Brain microvascular endothelial cell (primary cell): ENCODE measurements at regions not wholly inside any gene's neighbourhood (a gene's known extent, or its start where the extent isn't known, plus 50 kb on each side); places are given as distances from the start of the nearest gene placed in this dataset.

Source experiments
- DNase-seq: peaks from one replicate; pipeline ENCODE4 v3.0.0-alpha.2; 2020
- H3K27ac ChIP-seq: fragments of 250-450 bp; sonication (Bioruptor Pico); 2 replicates; pipeline ENCODE4 v1.5.1; 2020; ENCODE audit warnings: mild to moderate bottlenecking, moderate library complexity
- H3K27me3 ChIP-seq: fragments of 250-450 bp; sonication (Bioruptor Pico); replicated peaks from 2 replicates; pipeline ENCODE4 v1.5.1; 2020; ENCODE audit warnings: mild to moderate bottlenecking
- H3K36me3 ChIP-seq: fragments of 250-450 bp; sonication (Bioruptor Pico); replicated peaks from 2 replicates; pipeline ENCODE4 v1.5.1; 2020; ENCODE audit warnings: mild to moderate bottlenecking
- H3K4me3 ChIP-seq: 2 replicates; pipeline ENCODE4 v1.5.1; 2011; ENCODE audit warnings: low read depth, mild to moderate bottlenecking, control low read depth, low read length, moderate library complexity
- in situ Hi-C: cut with HindIII; loops from 2 replicates; pipeline ENCODE4 v1.10.0; 2017; ENCODE audit warnings: low sequenced_read_pairs, low pct_ligation_motif_present
- TF ChIP-seq, protein P1 (sequence below): IDR thresholded peaks from 2 replicates; pipeline ENCODE4 v1.5.1; 2011; ENCODE audit warnings: low read depth, mild to moderate bottlenecking, moderate library complexity, low read length, control low read depth, inconsistent platforms; ENCODE audit errors: missing control alignments

DNA sequence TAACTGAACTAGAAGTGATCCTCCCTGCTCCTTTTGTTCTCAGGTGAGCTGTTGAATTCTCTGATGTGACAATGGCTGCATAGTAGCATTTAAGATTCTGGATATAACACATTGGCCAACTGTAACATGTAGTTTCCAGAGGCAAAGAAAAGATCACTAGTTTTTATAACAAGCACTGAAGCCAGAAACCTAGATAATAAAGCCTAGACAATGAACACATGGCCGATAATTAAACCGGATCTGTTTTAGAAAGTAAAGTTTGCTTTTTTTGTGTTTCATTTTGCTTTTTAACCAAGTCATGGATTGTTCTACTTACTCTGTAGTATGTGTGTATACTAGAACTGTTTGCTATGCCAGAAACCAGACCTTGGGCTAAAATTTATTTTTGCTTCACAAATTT lies 225.5 kb upstream of the KLHL1 start:
- TF ChIP-seq, protein P1, sequence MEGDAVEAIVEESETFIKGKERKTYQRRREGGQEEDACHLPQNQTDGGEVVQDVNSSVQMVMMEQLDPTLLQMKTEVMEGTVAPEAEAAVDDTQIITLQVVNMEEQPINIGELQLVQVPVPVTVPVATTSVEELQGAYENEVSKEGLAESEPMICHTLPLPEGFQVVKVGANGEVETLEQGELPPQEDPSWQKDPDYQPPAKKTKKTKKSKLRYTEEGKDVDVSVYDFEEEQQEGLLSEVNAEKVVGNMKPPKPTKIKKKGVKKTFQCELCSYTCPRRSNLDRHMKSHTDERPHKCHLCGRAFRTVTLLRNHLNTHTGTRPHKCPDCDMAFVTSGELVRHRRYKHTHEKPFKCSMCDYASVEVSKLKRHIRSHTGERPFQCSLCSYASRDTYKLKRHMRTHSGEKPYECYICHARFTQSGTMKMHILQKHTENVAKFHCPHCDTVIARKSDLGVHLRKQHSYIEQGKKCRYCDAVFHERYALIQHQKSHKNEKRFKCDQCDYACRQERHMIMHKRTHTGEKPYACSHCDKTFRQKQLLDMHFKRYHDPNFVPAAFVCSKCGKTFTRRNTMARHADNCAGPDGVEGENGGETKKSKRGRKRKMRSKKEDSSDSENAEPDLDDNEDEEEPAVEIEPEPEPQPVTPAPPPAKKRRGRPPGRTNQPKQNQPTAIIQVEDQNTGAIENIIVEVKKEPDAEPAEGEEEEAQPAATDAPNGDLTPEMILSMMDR, result no peak
- Histone ChIP-seq H3K4me3 (no peak overlapping the region), H3K27ac (no peak overlapping the region), H3K36me3 (no peaks in the 10 kb centered on the region), H3K27me3 (no peaks in the 10 kb centered on the region)
- in situ Hi-C loops, result no loop called here
- DNase-seq, result no peak

- H3K27me3 ChIP-seq, result no peaks in the 10 kb centered on the region
- no peaks in the 10 kb centered on the region for H3K36me3 ChIP-seq
- in situ Hi-C loops, result no loop called here
- no peak overlapping the region for H3K4me3 ChIP-seq
- H3K27ac ChIP-seq, result no peak overlapping the region
- no peak for DNase-seq
- TF ChIP-seq, protein P1, result no peak
Observed at GRCh38 chr13:70330697-70331361, 222.6 kb upstream of the KLHL1 start.

DNA sequence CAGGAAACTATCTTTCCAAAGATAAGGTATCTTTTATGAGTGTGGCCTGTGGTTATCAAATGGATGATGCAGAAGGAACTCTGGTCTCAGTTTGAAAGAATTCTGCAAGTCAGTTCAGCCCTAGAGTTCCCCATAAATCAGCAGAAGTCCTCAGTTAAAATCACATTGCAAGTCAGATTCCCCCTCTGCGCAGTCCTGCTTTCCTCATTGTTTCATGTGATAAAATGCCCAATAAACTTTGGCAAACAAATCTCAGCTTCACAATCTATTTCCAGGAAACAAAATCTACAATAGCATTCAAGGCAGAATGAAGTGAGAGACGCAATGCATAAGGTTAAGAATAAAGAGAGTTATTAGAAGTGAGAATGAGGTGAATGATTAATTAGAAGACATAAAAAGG lies 216.3 kb upstream of the KLHL1 start:
- TF ChIP-seq, protein P1, result no peak
- no peak overlapping the region for H3K4me3 ChIP-seq
- H3K27ac ChIP-seq, result no peak overlapping the region
- no peak for DNase-seq
- no peaks in the 10 kb centered on the region for H3K27me3 ChIP-seq
- in situ Hi-C loops, result no loop called here
- H3K36me3 ChIP-seq, result no peaks in the 10 kb centered on the region

DNA sequence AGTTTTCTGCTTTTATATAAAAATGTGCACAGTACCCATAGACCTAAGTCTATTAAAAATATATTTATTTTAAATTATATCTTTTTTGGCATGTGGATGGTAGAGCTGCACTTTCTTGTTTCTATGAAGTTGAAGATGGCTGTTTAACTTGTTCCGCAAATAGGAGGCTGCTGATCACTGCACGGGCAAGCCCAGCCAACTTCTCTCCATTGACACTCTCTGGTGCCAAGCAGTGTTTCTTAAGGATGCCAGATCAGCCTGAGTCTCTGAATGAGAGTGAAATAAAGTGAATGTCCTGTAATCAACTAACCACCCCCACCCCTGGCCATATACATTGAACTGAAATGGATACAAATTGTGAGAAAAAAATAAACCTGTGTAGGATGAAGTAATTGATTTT lies 202.9 kb upstream of the KLHL1 start:
- no peak overlapping the region for H3K27ac ChIP-seq
- in situ Hi-C loops, result no loop called here
- TF ChIP-seq, protein P1, result no peak
- no peaks in the 10 kb centered on the region for H3K36me3 ChIP-seq
- no peaks in the 10 kb centered on the region for H3K27me3 ChIP-seq
- DNase-seq, result no peak
- H3K4me3 ChIP-seq, result no peak overlapping the region

- TF ChIP-seq, protein P1, result peak; percentile 66
- Histone ChIP-seq H3K27me3 (no peaks in the 10 kb centered on the region), H3K36me3 (no peaks in the 10 kb centered on the region), H3K4me3 (no peak overlapping the region), H3K27ac (no peak overlapping the region)
- DNase-seq, result peak; percentile 63
- in situ Hi-C loops, result no loop called here
Observed at GRCh38 chr13:70310396-70311119, 202.3 kb upstream of the KLHL1 start.

DNA sequence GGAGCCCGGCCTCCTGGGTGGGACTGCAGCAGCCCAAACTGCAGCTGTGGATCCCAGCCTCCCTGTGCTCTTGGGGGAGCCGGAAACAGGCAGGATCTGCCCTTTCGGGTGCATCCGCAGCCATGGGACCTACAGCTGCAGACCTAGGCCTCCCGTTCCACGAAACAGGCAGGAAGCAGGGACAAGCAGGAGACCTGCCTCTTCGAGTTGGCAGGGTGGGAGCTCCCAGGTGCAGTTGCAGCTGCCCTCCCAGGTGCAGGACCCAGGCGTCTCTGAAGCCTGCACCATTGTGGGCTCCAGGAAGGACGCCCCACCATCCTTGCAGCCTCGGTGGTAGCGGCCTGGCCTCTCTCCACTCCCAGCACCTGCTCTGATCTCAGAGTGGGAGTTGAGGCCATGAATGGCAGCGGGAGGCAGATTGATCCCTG lies 189.0 kb upstream of the KLHL1 start:
- H3K27ac ChIP-seq, result no peak overlapping the region
- TF ChIP-seq, protein P1, result no peak
- no peak overlapping the region for H3K4me3 ChIP-seq
- no peaks in the 10 kb centered on the region for H3K36me3 ChIP-seq
- H3K27me3 ChIP-seq, result no peaks in the 10 kb centered on the region
- in situ Hi-C loops, result no loop called here
- no peak for DNase-seq
